ENCODE measurements at regions not wholly inside any gene's neighbourhood (a gene's known extent, or its start where the extent isn't known, plus 50 kb on each side); places are given as distances from the start of the nearest gene placed in this dataset.
"Not testable (repeated sequence)": the region's sequence is repeated elsewhere in the genome, so short reads cannot be mapped to it uniquely, and the experiment has no call there.

DNA sequence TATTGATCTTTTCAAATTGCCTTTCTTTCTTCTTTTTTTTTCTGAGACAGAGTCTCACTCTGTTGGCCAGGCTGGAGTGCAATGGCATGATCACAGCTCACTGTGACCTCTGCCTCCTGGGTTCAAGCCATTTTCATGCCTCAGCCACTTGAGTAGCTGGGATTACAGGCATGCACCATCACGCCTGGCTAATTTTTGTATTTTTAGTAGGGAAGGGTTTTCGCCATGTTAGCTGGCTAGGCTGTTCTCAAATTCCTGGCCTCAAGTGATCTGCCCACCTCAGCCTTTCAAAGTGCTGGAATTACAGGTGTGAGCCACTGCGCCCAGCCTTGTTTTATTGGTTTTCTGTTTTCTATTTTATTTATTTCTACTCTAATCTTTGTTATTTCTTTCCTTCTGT, 82.7 kb upstream of the NUDT6 start:
- TF ChIP-seq MAZ (IDR thresholded peaks at IDR 0.05; ENCODE audit: borderline replicate concordance, low read depth, low read length); MAFK (IDR thresholded peaks at IDR 0.05; ENCODE audit: low read depth, low read length); POLR2A (IDR thresholded peaks at IDR 0.05; ENCODE audit: low read depth, low read length); SMC3 (IDR thresholded peaks at IDR 0.05; ENCODE audit: low read depth, low read length); CHD1 (IDR thresholded peaks at IDR 0.05; ENCODE audit: low read depth, low read length): not testable (repeated sequence)
- TF ChIP-seq, protein P1, sequence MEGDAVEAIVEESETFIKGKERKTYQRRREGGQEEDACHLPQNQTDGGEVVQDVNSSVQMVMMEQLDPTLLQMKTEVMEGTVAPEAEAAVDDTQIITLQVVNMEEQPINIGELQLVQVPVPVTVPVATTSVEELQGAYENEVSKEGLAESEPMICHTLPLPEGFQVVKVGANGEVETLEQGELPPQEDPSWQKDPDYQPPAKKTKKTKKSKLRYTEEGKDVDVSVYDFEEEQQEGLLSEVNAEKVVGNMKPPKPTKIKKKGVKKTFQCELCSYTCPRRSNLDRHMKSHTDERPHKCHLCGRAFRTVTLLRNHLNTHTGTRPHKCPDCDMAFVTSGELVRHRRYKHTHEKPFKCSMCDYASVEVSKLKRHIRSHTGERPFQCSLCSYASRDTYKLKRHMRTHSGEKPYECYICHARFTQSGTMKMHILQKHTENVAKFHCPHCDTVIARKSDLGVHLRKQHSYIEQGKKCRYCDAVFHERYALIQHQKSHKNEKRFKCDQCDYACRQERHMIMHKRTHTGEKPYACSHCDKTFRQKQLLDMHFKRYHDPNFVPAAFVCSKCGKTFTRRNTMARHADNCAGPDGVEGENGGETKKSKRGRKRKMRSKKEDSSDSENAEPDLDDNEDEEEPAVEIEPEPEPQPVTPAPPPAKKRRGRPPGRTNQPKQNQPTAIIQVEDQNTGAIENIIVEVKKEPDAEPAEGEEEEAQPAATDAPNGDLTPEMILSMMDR (conservative IDR thresholded peaks at IDR 0.05; ENCODE audit: low read depth, low read length), result not testable (repeated sequence)
